Body of pancreas (tissue), 4 donors: ENCODE measurements at regions not wholly inside any gene's neighbourhood (a gene's known extent, or its start where the extent isn't known, plus 50 kb on each side); places are given as distances from the start of the nearest gene placed in this dataset.

Source experiments
- CTCF ChIP-seq, 7 experiments: fragments of 450-650 bp in 4 of 7; fragments of 200-600 bp in 3 of 7; sonication (generic) in 3 of 7; IDR thresholded peaks; one replicate each; pipeline ENCODE4 v1.5.1; 2016 to 2019; ENCODE audit warnings: antibody characterized with exemption in 7 of 7
- POLR2A ChIP-seq, 3 donors: fragments of 450-650 bp; IDR thresholded peaks; one replicate each; pipeline ENCODE4 v1.6.1; 2016; ENCODE audit warnings: antibody characterized with exemption in 3 of 3, mild to moderate bottlenecking in 2 of 3

GRCh38 chr15:39404767-39405181 is 176.1 kb upstream of the THBS1 start:
- TF ChIP-seq POLR2A (IDR thresholded peaks at IDR 0.05): no peak
- no peak for TF ChIP-seq CTCF (IDR thresholded peaks at IDR 0.05)
